Muscle of arm (tissue), 1 donor: ENCODE measurements at regions not wholly inside any gene's neighbourhood (a gene's known extent, or its start where the extent isn't known, plus 50 kb on each side); places are given as distances from the start of the nearest gene placed in this dataset.

ENCODE experiments used
- DNase-seq: peaks from one replicate; pipeline ENCODE4 v3.0.0-alpha.2; 2013

- no peak for DNase-seq
Measured at GRCh38 chr9:19732441-19732951, 56.3 kb downstream of the SLC24A2 start.

DNA sequence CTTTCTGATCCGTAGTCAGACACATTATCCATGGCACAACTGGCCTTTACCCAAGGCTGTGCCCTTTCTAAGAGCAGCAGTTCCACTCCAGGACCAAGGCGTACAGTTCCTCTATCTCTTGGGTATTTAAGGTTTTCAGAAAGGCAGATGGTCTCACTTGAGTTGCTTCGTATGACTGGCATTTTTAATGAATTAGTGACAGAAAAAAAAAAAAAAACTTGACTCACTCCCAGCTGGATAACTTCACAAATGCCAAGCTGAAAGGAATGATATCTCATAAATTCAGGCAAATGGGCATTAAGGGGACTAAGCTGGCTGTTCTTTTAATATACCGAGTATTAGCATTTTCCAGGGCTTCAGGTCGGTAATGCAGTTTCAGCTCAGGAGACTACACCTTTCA, 60.7 kb downstream of the SLC24A2 start:
- no peak for DNase-seq

DNA sequence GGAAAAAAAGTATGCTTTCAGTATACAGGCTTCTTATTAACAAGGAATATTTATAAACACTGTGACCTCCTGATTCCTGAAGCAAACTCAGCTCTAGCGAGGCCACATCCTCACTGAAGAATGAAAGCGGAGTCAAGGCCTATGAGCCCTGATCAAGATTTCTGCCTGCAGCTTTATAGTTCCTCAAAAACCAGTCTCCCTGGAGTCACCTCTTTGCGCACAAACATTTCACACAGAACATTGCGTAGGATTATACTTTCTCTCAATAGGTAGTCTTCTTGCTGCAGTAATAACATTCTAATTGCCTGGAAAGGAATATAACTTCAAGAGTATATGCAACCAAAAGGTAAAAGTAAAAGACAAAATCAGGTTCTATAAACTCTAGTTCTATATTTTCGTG, 62.9 kb downstream of the SLC24A2 start:
- DNase-seq: no peak

GRCh38 chr9:19720377-19720776, 68.5 kb downstream of the SLC24A2 start:
- peak; percentile 31 for DNase-seq

GRCh38 chr9:19703702-19704101, 85.1 kb downstream of the SLC24A2 start:
- no peak for DNase-seq

- no peak for DNase-seq
Measured at GRCh38 chr9:19701991-19702390, 86.8 kb downstream of the SLC24A2 start.

DNA sequence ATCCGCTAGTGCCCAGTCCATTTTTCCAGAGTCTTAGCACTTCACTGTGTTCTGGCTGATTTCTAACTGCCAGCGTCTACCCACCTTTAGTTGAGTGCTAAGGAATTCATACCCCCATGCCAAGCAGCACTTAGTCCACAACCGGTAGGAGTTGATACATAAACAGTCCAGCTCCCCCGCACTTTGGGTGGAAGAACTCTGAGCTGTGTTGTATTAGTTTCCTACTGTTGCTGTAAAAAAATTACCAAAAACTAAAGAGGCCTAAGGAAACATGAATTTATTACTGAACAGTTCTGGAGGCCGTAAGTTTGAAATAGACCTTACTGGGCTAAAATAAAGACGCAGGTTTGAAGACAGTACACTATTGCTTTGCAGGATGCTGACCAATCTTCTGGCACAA, 87.6 kb downstream of the SLC24A2 start:
- DNase-seq: no peak

GRCh38 chr9:19700699-19701098, 88.1 kb downstream of the SLC24A2 start:
- no peak for DNase-seq

GRCh38 chr9:19699756-19700155, 89.1 kb downstream of the SLC24A2 start:
- no peak for DNase-seq

DNA sequence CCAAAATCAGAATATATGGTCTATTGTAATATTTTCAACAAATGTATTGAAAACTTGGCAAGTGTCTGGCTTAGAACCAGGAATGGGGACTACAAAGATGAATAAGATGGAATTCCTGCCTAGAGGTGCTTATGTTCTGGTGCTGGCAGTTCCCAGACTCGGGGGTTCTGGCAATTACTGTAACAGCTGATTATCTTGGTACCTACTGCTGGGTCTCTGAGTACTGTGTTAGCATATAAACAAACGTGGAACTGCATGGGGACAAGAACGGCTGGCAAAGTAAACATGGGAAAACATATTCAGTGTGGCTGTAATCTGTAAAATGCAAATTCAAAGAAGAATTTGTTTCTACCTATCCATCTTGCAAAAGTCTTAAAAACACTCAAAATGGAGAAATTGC, 89.9 kb downstream of the SLC24A2 start:
- DNase-seq: no peak

DNA sequence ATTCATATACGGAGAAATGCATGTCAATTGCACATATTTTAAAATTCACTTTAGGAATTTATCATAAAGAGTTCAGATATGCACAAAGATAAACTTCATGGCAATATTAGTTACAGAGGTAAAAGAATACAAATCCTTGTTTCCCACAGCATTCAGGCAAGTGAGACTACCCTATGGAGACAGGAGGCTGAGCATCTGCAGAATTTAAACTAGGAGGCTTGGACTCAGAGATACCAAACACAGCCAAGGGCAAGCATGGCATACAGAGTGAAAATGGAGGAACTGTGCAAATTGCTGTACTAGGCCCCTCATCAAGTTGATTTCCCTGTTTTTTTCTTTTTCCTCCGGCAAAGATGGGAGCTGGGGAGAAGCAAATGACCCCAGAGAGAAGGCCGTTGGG, 94.2 kb downstream of the SLC24A2 start:
- DNase-seq: no peak

- no peak for DNase-seq
Measured at GRCh38 chr9:19690128-19690527, 98.7 kb downstream of the SLC24A2 start.

- no peak for DNase-seq
Measured at GRCh38 chr9:19689328-19690101, 99.3 kb downstream of the SLC24A2 start.

- no peak for DNase-seq
Measured at GRCh38 chr9:19683715-19684114, 105.1 kb downstream of the SLC24A2 start.

DNA sequence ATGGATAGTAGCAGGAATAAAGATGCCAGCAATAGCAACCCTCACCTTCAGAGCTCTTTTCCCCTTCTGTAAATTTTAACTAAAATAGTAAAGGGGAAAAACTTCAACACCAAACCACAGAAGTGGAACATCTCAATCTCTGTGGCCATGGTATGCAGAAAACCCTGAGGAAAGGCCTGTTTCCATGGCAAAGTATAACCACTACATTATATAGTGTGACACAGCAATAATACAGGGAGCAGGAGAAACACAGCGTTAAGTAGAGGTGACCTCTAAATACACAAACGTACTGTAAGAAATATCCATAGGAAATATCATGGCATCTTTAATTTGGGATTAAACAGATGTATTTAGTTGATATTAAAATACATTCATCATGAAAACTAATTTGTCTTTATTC, 106.4 kb downstream of the SLC24A2 start:
- no peak for DNase-seq

DNA sequence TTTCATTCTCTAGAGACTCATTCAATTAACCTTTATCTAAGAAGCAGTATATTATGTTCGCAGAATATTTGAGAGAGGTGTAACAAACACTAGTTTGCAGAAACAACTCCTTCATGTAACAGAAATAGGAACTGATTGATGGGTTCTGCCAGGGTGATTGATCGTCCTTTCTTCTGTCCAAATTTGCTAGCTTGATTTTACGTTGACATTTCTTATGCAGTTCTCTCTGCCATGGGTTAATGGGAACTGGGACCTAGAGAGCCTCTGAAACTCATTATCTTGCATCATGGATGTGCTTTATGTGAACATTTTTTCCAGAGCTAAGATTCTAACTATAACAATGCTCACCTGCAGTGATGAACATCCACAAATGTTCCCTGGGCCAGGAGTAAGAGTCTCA, 107.0 kb downstream of the SLC24A2 start:
- DNase-seq: no peak

DNA sequence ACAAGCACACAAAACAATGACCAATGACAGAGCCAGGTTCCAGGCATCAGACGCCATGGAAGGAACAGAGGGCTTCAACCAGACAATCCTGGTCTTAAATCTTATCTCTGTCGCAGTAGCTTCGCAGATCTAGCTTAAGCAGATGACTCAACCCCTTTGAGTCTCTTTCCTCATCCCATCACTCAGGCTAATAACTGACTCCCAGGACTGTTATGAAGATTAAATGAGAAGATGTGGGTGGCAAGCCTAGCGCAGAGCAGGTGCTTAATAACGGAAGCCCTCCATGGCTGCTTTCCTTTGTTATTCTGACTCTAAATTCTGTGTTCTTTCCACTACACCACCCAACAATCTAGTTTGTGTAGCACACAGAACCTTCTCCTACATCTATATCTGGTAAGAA, 110.9 kb downstream of the SLC24A2 start:
- no peak for DNase-seq

- no peak for DNase-seq
Measured at GRCh38 chr9:19675492-19675891, 113.3 kb downstream of the SLC24A2 start.

GRCh38 chr9:19666575-19666974, 122.3 kb downstream of the SLC24A2 start:
- no peak for DNase-seq

- DNase-seq: no peak
Measured at GRCh38 chr9:19665146-19665863, 123.5 kb downstream of the SLC24A2 start.

- no peak for DNase-seq
Measured at GRCh38 chr9:19663570-19663969, 125.3 kb downstream of the SLC24A2 start.

DNA sequence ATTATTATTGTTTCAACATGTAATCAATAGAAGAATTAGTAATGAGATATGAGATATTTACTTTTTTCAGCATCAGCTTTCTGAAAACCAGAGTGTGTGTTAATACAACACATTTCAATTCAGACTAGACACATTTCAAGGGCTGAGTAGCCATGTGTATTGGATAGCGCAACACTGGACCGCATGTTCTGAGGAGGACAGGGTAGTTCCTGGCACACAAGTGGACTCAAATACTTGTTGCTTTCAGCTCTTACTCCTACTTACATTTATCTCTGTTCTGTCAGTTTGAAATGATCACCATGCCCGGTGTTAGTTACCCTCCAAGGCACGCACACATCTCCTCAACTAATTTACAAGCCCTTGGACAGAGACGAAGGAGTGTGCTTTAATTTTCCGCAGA, 126.6 kb downstream of the SLC24A2 start:
- DNase-seq: no peak

- DNase-seq: no peak
Measured at GRCh38 chr9:19660019-19660418, 128.8 kb downstream of the SLC24A2 start.
